ENCODE measurements at regions not wholly inside any gene's neighbourhood (a gene's known extent, or its start where the extent isn't known, plus 50 kb on each side); places are given as distances from the start of the nearest gene placed in this dataset.

DNA sequence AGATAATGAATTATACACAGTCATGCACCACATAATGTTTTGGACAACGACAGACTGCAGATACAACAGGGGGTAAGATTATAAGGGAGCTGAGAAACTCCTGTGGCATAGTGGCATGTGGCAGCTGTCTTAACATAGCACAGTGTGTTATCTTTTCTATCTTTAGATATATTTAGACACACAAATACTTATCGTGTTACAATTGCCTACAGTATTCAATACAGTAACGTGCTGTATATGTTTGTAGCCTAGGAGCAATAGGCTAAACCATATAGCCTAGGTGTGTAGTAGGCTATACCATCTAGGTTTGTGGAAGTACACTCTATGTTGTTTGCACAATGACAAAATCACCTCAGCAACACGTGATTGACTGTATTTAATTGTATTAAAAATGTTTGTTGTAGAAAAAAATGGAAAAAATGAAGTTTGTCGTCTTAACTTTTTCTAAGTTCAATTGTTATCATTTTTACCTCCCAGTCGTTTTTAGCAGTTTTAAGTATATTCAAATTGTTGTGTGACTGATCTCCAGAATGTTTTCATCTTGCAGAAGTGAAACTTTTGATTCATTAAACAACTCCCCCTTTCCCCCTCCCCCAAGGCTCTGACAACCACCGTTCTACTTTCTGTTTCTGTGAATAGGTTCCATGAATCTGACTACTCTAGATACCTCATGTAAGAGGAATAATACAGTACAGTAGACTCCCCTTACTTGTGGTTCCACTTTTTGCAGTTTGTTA lies 351.0 kb upstream of the B3GALT2 start:
- Histone ChIP-seq H3K4me1 (ENCODE audit: insufficient read depth, low read length) (0 out of 2 replicates have a peak, but pooled peaks cover under 1% of the 10 kb centered on the region), H3K27me3 (ENCODE audit: insufficient read depth, low read length) (no peaks in the 10 kb centered on the region), H3K36me3 (ENCODE audit: insufficient read depth, low read depth, low read length) (no peaks in the 10 kb centered on the region), H3K9me3 (ENCODE audit: insufficient read depth, low read depth, low read length) (no peaks in the 10 kb centered on the region), H3K27ac (ENCODE audit: low read length) (no peak overlapping the region), H3K4me3 (ENCODE audit: low read length) (no peak overlapping the region), H3K9ac (ENCODE audit: low read depth, low read length) (no peak overlapping the region)

DNA sequence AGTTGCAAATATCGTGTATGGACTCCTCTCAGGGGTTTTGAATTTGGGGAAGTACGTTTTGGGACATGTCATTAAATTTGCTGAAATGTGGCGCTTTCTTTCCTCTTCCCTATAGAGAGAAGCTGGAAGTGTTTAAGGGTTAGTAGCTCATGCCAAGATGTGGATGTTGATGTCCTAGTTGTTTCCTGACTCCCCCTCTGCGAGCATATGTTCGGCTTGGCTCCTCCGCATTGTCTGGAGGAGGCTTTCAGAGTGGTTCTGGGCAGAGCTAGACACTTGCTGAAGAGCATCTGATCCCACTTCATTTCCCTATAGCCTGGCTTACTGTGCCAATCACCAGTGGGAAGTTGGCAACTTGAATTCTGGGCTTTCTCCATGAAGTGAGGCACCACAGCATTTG lies 347.4 kb upstream of the B3GALT2 start:
- Histone ChIP-seq H3K27ac (ENCODE audit: low read length) (no peak overlapping the region), H3K9me3 (ENCODE audit: insufficient read depth, low read depth, low read length) (no peaks in the 10 kb centered on the region), H3K9ac (ENCODE audit: low read depth, low read length) (no peak overlapping the region), H3K27me3 (ENCODE audit: insufficient read depth, low read length) (no peaks in the 10 kb centered on the region), H3K4me1 (ENCODE audit: insufficient read depth, low read length) (no peaks in the 10 kb centered on the region), H3K4me3 (ENCODE audit: low read length) (no peak overlapping the region), H3K36me3 (ENCODE audit: insufficient read depth, low read depth, low read length) (no peaks in the 10 kb centered on the region)

DNA sequence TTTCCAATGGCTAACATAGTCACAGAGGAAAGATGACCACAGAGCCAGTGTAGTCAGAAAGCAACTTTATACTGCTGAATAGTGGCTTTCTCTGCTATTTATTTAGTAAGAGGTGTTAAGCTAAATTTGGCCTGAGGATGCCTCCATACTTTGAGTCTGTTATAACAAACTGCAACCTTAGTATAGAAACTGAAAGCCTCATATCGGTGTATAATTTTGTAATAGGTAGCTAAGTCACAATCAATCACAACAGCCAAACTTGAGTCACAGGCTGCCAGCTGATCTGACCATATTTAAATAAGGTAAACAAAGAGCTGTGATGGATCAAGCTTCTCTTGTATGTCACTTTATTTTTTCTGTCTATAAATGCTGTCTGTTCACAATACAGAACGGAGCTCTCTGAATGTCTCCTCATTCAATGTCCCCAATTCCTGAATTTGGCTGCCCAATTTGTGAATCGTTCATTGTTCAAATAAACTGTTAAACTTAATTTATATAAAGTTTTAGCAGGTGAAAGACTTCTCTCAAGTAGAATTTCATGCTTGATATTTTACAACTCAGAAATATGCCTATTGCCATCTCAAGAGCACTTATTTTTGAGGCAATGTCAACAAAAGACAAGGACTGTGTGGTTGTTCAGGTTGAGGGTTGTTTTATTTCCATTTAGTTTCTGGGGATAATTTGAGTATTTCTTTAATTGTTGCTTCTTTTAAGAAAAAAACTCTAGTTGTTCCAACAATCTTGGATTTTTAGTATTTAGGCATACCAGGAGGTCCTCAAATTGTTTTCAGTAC lies 339.7 kb upstream of the B3GALT2 start:
- no peak overlapping the region for H3K4me3 ChIP-seq (ENCODE audit: low read length)

DNA sequence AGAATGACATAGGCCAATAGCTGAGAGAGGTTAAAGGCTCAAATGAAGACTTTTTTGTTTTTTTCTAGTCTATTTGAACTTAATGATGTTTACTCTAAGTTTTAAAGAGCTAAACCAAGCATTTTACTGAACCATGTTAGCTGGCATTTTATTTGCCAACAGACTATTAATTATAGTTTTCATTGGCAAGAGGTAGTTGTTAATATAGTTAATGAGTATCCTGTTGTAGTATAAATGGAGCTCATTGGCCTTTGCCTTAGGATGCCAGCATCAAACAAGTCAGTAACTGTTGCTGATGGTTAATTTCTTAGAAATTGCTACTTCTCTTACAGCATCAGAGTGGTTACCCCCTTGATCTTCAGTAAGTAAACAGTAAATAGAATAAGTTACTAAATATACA lies 339.0 kb upstream of the B3GALT2 start:
- no peak overlapping the region for H3K27ac ChIP-seq (ENCODE audit: low read length)
- H3K9me3 ChIP-seq (ENCODE audit: insufficient read depth, low read depth, low read length): no peaks in the 10 kb centered on the region
- H3K4me3 ChIP-seq (ENCODE audit: low read length): no peak overlapping the region
- H3K27me3 ChIP-seq (ENCODE audit: insufficient read depth, low read length): no peaks in the 10 kb centered on the region
- no peaks in the 10 kb centered on the region for H3K4me1 ChIP-seq (ENCODE audit: insufficient read depth, low read length)
- H3K9ac ChIP-seq (ENCODE audit: low read depth, low read length): no peak overlapping the region
- no peaks in the 10 kb centered on the region for H3K36me3 ChIP-seq (ENCODE audit: insufficient read depth, low read depth, low read length)

More for the DNA sequence above, 339.7 kb upstream of the B3GALT2 start:
- no peaks in the 10 kb centered on the region for H3K27me3 ChIP-seq (ENCODE audit: insufficient read depth, low read length)
- H3K27ac ChIP-seq (ENCODE audit: low read length): no peak overlapping the region
- no peaks in the 10 kb centered on the region for H3K4me1 ChIP-seq (ENCODE audit: insufficient read depth, low read length)
- no peaks in the 10 kb centered on the region for H3K9me3 ChIP-seq (ENCODE audit: insufficient read depth, low read depth, low read length)
- no peak overlapping the region for H3K9ac ChIP-seq (ENCODE audit: low read depth, low read length)
- no peaks in the 10 kb centered on the region for H3K36me3 ChIP-seq (ENCODE audit: insufficient read depth, low read depth, low read length)

DNA sequence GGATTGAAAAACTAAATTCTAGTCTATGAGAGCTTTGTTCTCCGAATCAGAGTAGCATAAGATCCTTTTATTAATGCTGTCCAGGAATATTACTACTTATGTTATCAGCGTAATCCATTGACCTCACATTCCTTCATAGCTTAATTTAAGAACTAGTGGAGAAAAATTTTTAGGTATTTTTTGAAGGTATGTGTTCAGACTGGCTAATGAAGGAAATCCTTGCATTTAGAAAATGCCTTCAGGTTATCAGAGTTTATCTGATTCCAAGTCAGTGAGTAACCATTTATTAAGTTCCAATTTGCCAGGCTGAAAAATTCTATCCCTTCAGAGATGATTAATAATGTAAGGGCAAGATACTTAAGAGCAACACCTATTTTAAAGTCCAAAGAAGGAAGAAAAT lies 338.2 kb upstream of the B3GALT2 start:
- H3K27ac ChIP-seq (ENCODE audit: low read length): no peak overlapping the region
- no peak overlapping the region for H3K9ac ChIP-seq (ENCODE audit: low read depth, low read length)
- no peaks in the 10 kb centered on the region for H3K27me3 ChIP-seq (ENCODE audit: insufficient read depth, low read length)
- H3K4me1 ChIP-seq (ENCODE audit: insufficient read depth, low read length): no peaks in the 10 kb centered on the region
- no peak overlapping the region for H3K4me3 ChIP-seq (ENCODE audit: low read length)
- H3K36me3 ChIP-seq (ENCODE audit: insufficient read depth, low read depth, low read length): no peaks in the 10 kb centered on the region
- no peaks in the 10 kb centered on the region for H3K9me3 ChIP-seq (ENCODE audit: insufficient read depth, low read depth, low read length)

DNA sequence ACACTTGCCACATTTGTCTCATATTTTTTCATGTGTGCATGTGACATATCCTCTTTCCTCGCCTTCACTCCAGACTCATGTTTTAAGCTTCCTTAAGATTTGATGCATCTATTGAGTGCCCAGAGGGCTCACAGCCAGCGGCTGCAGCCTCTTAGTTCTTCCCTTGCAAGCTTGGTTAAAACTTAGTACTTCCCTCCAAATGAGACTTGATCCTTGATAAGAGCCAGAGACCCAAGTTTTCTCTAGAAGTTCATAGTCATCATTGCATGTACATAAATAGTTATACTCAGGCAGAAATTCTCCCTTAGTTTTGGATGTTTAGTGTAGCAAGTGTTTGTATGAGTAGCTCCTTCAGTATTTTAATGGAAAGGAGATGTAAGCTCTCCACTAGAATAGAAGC lies 337.6 kb upstream of the B3GALT2 start:
- Histone ChIP-seq H3K27me3 (ENCODE audit: insufficient read depth, low read length) (no peaks in the 10 kb centered on the region), H3K4me3 (ENCODE audit: low read length) (no peak overlapping the region), H3K27ac (ENCODE audit: low read length) (no peak overlapping the region)

DNA sequence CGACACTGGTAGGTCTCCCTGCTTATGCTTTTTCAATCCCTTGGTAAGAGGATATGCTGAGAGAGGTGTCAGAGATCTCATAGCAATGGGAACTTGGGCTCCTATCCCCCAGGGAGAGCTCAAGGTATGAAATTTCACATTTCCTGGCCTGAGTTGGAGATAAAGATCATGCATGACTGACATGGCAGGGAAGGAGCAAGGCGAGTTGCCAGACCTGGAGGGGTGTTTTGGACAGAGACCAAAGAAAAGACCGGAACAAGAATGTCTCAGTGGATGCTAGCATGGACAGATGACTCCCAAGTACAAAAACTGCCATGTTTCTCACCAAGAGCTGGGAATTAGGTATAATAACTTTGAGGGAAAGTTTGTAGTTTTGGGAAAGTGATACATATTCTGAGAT lies 334.1 kb upstream of the B3GALT2 start:
- Histone ChIP-seq H3K27me3 (ENCODE audit: insufficient read depth, low read length) (no peaks in the 10 kb centered on the region), H3K4me1 (ENCODE audit: insufficient read depth, low read length) (no peaks in the 10 kb centered on the region), H3K36me3 (ENCODE audit: insufficient read depth, low read depth, low read length) (no peaks in the 10 kb centered on the region), H3K9ac (ENCODE audit: low read depth, low read length) (no peak overlapping the region), H3K4me3 (ENCODE audit: low read length) (no peak overlapping the region), H3K27ac (ENCODE audit: low read length) (no peak overlapping the region), H3K9me3 (ENCODE audit: insufficient read depth, low read depth, low read length) (no peaks in the 10 kb centered on the region)

More for the DNA sequence above, 337.6 kb upstream of the B3GALT2 start:
- Histone ChIP-seq H3K36me3 (ENCODE audit: insufficient read depth, low read depth, low read length) (no peaks in the 10 kb centered on the region), H3K4me1 (ENCODE audit: insufficient read depth, low read length) (no peaks in the 10 kb centered on the region), H3K9me3 (ENCODE audit: insufficient read depth, low read depth, low read length) (no peaks in the 10 kb centered on the region), H3K9ac (ENCODE audit: low read depth, low read length) (no peak overlapping the region)

DNA sequence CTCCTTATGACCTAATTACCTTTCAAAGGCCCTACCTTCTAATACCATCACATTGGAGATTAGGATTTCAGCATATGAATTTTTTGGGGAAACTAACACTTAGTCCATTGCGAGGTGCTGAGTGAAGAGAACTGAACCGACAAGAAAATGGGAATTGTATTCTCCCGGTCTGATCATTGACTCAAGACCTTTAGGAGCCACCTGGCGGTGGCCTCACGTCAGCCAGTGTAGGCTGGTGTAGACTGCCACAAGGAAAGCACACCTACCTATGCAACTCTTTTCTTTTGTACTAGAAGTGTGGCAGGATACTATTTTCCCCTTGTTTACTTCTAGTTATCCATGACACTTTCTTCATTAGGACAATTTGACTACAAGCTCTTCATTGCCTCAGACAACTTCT lies 333.5 kb upstream of the B3GALT2 start:
- Histone ChIP-seq H3K9me3 (ENCODE audit: insufficient read depth, low read depth, low read length) (no peaks in the 10 kb centered on the region), H3K27me3 (ENCODE audit: insufficient read depth, low read length) (no peaks in the 10 kb centered on the region), H3K4me1 (ENCODE audit: insufficient read depth, low read length) (no peaks in the 10 kb centered on the region), H3K9ac (ENCODE audit: low read depth, low read length) (no peak overlapping the region), H3K4me3 (ENCODE audit: low read length) (no peak overlapping the region), H3K27ac (ENCODE audit: low read length) (no peak overlapping the region), H3K36me3 (ENCODE audit: insufficient read depth, low read depth, low read length) (no peaks in the 10 kb centered on the region)

DNA sequence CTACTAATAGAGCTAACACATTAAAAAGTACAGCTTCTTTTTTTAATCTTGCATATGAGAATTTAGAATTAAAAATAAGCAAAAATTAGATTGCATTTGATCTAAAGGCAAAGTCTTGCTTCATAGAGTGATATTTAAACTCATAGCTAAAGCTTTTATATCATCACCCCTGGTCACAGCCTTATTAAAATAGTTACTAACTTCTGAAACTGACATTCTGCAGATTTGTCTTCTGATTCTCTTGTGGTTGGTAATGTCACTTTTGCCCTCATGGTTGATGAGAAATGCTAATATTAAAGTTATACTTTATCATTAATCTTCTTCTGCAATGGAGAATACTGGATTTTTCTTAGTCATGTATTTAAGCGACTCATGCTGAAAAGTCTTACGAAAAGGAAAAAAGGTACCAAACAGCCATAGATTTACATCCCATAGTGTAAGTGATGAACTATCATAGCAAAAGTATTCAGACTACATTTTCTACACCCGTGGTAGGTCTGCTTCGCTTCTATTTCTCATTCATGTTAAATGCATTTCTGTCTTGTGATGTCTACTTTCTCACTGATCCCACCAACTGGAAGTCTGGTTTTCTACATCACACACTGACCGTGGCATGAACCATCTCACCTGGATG lies 330.5 kb upstream of the B3GALT2 start:
- H3K4me3 ChIP-seq (ENCODE audit: low read length): no peak overlapping the region
- no peaks in the 10 kb centered on the region for H3K36me3 ChIP-seq (ENCODE audit: insufficient read depth, low read depth, low read length)
- H3K4me1 ChIP-seq (ENCODE audit: insufficient read depth, low read length): no peaks in the 10 kb centered on the region
- no peaks in the 10 kb centered on the region for H3K9me3 ChIP-seq (ENCODE audit: insufficient read depth, low read depth, low read length)
- no peak overlapping the region for H3K9ac ChIP-seq (ENCODE audit: low read depth, low read length)
- H3K27me3 ChIP-seq (ENCODE audit: insufficient read depth, low read length): no peaks in the 10 kb centered on the region
- H3K27ac ChIP-seq (ENCODE audit: low read length): no peak overlapping the region

DNA sequence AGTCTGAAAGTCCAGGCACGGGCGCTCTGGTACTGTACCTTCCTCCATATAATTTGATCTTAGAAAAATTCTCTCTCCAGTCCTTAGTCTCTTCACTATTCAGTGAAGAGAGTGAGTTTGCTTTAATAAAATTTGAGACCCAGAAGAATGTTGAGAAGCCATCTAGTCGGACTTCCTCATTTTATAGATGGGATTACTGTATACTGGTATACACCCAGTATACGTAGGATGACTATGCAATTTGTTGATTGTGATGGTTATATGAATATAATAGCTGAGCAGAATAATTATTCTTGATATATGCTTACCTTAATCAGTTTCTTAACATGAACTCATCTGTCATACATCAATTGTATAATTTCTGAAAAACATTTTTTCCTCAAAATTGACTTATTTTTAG lies 328.0 kb upstream of the B3GALT2 start:
- Histone ChIP-seq H3K27me3 (ENCODE audit: insufficient read depth, low read length) (no peaks in the 10 kb centered on the region), H3K4me1 (ENCODE audit: insufficient read depth, low read length) (no peaks in the 10 kb centered on the region)

DNA sequence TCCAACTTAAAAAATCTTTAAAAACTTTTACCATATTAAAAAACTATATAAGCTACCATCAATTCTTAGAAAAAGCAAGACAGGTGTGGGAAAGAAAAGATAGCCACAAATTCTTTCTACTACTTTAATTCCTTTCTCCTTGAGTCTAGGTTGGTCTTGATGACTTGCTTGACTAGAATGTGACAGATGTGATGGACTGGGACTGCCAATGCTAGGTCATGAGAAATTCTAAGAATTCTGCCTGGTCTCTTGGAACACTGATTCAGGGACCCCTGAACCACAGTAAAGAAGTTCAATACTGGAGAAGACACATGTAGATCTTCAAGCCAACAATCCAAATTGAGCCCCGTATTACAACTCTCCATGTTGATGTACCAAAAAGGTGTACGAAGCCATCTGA lies 326.6 kb upstream of the B3GALT2 start:
- Histone ChIP-seq H3K36me3 (ENCODE audit: insufficient read depth, low read depth, low read length) (no peaks in the 10 kb centered on the region), H3K9ac (ENCODE audit: low read depth, low read length) (no peak overlapping the region), H3K4me1 (ENCODE audit: insufficient read depth, low read length) (no peaks in the 10 kb centered on the region), H3K27ac (ENCODE audit: low read length) (no peak overlapping the region), H3K9me3 (ENCODE audit: insufficient read depth, low read depth, low read length) (no peaks in the 10 kb centered on the region), H3K4me3 (ENCODE audit: low read length) (no peak overlapping the region), H3K27me3 (ENCODE audit: insufficient read depth, low read length) (no peaks in the 10 kb centered on the region)

More for the DNA sequence above, 328.0 kb upstream of the B3GALT2 start:
- no peaks in the 10 kb centered on the region for H3K36me3 ChIP-seq (ENCODE audit: insufficient read depth, low read depth, low read length)
- H3K27ac ChIP-seq (ENCODE audit: low read length): no peak overlapping the region
- H3K4me3 ChIP-seq (ENCODE audit: low read length): no peak overlapping the region
- H3K9me3 ChIP-seq (ENCODE audit: insufficient read depth, low read depth, low read length): no peaks in the 10 kb centered on the region
- no peak overlapping the region for H3K9ac ChIP-seq (ENCODE audit: low read depth, low read length)

DNA sequence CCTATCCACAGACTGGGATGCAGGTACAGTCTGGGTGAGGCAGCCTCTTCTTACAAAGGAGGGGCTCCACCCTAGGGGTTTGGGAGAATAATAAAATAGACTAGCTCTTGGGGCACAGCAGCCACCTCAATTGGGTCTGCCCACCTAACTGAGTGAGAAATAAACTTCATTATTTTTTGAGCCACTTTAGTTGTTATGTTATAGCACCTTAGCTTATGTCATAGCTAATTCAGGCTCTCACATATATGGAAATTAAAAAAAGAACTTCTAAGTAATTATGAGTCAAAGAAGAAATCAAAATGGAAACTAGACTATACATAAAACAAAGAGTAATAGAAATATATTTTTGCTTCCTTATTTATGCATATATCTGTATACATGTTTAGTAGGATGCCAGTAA lies 318.5 kb upstream of the B3GALT2 start:
- Histone ChIP-seq H3K4me1 (ENCODE audit: insufficient read depth, low read length) (no peaks in the 10 kb centered on the region), H3K27ac (ENCODE audit: low read length) (no peak overlapping the region), H3K4me3 (ENCODE audit: low read length) (no peak overlapping the region), H3K27me3 (ENCODE audit: insufficient read depth, low read length) (no peaks in the 10 kb centered on the region), H3K9ac (ENCODE audit: low read depth, low read length) (no peak overlapping the region), H3K9me3 (ENCODE audit: insufficient read depth, low read depth, low read length) (no peaks in the 10 kb centered on the region), H3K36me3 (ENCODE audit: insufficient read depth, low read depth, low read length) (no peaks in the 10 kb centered on the region)
